Tibial nerve (tissue), 4 donors: ENCODE measurements at regions not wholly inside any gene's neighbourhood (a gene's known extent, or its start where the extent isn't known, plus 50 kb on each side); places are given as distances from the start of the nearest gene placed in this dataset.

ENCODE experiments used
- CTCF ChIP-seq, 5 experiments: fragments of 200-600 bp in 3 of 5; fragments of 450-650 bp in 2 of 5; sonication (generic) in 3 of 5; IDR thresholded peaks; one replicate each; pipeline ENCODE4 v1.5.1; 2016 to 2019; ENCODE audit warnings: antibody characterized with exemption in 5 of 5, mild to moderate bottlenecking in 3 of 5, moderate library complexity in 2 of 5
- EP300 ChIP-seq, 2 donors: sonication (generic); formaldehyde crosslinking; IDR thresholded peaks; one replicate each; pipeline ENCODE4 v1.6.1; 2017; ENCODE audit warnings: antibody characterized with exemption in 2 of 2, mild to moderate bottlenecking in 1 of 2
- POLR2A ChIP-seq, 2 donors: fragments of 450-650 bp; IDR thresholded peaks; one replicate each; pipeline ENCODE4 v1.6.1; 2017; ENCODE audit warnings: antibody characterized with exemption in 2 of 2, mild to moderate bottlenecking in 2 of 2, moderate library complexity in 2 of 2

GRCh38 chr20:20953738-20954618, 152.2 kb downstream of the LINC00237 start:
- TF ChIP-seq CTCF (IDR thresholded peaks at IDR 0.05) (no peak), POLR2A (IDR thresholded peaks at IDR 0.05) (no peak), EP300 (IDR thresholded peaks at IDR 0.05) (no peak)
